ENCODE measurements at regions not wholly inside any gene's neighbourhood (a gene's known extent, or its start where the extent isn't known, plus 50 kb on each side); places are given as distances from the start of the nearest gene placed in this dataset.

DNA sequence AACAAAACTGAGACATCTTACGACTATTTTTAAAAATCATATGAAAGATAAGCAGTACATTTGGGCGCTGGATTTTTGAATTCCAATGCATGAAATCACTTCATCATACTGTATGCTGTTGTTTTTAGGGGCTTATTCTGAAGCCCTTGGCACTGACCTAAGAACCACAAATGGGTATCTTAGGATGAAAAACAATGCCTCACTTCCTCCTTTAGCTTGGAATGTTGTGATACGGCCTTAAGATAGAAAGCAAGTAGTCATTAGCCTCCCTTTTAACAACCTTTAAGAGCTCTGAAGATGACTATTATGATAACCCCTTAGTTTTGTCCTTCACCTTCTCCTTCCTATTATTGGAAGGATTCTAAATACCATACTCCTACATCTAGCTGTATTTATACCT lies 289.8 kb downstream of the ARPP21 start:
- DNase-seq (ENCODE audit: extremely low read depth, insufficient read length), result no peak
- no peaks in the 10 kb centered on the region for H3K27me3 ChIP-seq (replicated peaks; ENCODE audit: control insufficient read depth, insufficient read depth, low read length)
- no peaks in the 10 kb centered on the region for H3K36me3 ChIP-seq (ENCODE audit: control insufficient read depth, insufficient read depth, low read length)
- TF ChIP-seq, protein P1, sequence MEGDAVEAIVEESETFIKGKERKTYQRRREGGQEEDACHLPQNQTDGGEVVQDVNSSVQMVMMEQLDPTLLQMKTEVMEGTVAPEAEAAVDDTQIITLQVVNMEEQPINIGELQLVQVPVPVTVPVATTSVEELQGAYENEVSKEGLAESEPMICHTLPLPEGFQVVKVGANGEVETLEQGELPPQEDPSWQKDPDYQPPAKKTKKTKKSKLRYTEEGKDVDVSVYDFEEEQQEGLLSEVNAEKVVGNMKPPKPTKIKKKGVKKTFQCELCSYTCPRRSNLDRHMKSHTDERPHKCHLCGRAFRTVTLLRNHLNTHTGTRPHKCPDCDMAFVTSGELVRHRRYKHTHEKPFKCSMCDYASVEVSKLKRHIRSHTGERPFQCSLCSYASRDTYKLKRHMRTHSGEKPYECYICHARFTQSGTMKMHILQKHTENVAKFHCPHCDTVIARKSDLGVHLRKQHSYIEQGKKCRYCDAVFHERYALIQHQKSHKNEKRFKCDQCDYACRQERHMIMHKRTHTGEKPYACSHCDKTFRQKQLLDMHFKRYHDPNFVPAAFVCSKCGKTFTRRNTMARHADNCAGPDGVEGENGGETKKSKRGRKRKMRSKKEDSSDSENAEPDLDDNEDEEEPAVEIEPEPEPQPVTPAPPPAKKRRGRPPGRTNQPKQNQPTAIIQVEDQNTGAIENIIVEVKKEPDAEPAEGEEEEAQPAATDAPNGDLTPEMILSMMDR (IDR thresholded peaks at IDR 0.05; ENCODE audit: insufficient read depth, low read length, poor library complexity, severe bottlenecking), result no peak
- H3K4me3 ChIP-seq (replicated peaks; ENCODE audit: low read depth, low read length), result no peak overlapping the region

DNA sequence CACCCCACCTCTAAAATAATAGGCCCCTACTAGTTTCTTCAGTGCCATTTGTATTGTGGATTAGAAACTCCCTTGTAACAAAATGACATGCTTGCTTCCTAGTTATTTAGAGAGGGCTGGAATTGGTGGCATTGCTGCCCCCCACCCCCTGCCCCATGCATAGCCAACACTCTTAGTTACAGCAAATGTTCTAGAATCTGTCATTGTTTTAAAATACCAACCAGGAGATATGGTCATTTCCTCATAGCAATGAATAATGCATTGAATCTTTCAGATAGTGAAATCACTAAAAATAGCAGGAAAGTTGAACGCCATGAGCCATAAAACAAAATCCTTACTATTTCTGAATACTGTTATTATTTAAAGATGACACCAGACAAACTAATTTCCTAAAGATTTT lies 292.5 kb downstream of the ARPP21 start:
- Histone ChIP-seq H3K4me3 (replicated peaks; ENCODE audit: low read depth, low read length) (no peak overlapping the region), H3K36me3 (ENCODE audit: control insufficient read depth, insufficient read depth, low read length) (no peaks in the 10 kb centered on the region), H3K27me3 (replicated peaks; ENCODE audit: control insufficient read depth, insufficient read depth, low read length) (no peaks in the 10 kb centered on the region)
- TF ChIP-seq, protein P1 (IDR thresholded peaks at IDR 0.05; ENCODE audit: insufficient read depth, low read length, poor library complexity, severe bottlenecking), result no peak
- DNase-seq (ENCODE audit: extremely low read depth, insufficient read length), result no peak

DNA sequence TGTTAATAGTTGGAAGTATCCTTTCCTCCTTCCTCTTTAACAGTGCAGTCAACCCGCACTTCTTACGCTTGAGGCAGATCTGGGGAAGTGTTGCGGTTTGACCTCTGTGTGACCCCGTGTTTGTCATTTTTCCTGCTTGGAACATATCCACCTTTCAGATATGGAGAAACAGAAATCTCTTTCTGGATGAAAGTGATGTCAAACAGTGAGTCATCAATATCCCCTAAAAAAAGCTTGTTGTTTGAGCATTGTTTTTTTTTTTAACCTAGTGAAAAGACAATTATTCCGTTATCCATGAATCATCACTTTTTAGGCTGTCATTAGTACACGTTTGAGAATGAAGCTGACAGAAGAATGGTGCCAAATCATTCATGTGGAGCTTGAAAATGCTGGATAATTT lies 293.7 kb downstream of the ARPP21 start:
- TF ChIP-seq, protein P1 (IDR thresholded peaks at IDR 0.05; ENCODE audit: insufficient read depth, low read length, poor library complexity, severe bottlenecking), result no peak
- no peaks in the 10 kb centered on the region for H3K36me3 ChIP-seq (ENCODE audit: control insufficient read depth, insufficient read depth, low read length)
- DNase-seq (ENCODE audit: extremely low read depth, insufficient read length), result no peak

DNA sequence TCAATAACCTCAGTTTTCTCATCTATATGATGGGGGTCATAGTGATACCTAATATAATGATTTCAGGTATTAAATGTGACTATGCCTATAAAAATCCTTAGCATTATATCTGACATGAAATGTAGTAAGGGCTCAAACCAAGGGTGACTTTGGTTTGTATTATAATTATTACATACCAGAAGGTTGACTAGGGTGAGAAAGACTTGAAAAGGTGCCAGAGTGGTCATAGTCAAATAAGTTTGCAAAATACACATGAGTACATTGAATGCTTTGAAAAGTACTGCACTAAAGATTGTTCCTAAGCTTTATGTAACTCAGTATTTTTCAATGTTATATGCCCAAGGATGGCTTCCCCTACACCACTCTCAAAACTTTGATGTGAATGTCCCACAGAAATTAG lies 297.2 kb downstream of the ARPP21 start:
- no peaks in the 10 kb centered on the region for H3K27me3 ChIP-seq (replicated peaks; ENCODE audit: control insufficient read depth, insufficient read depth, low read length)
- DNase-seq (ENCODE audit: extremely low read depth, insufficient read length), result no peak
- no peak overlapping the region for H3K4me3 ChIP-seq (replicated peaks; ENCODE audit: low read depth, low read length)
- TF ChIP-seq, protein P1 (IDR thresholded peaks at IDR 0.05; ENCODE audit: insufficient read depth, low read length, poor library complexity, severe bottlenecking), result no peak
- H3K36me3 ChIP-seq (ENCODE audit: control insufficient read depth, insufficient read depth, low read length), result no peaks in the 10 kb centered on the region

More for the DNA sequence above, 293.7 kb downstream of the ARPP21 start:
- H3K27me3 ChIP-seq (replicated peaks; ENCODE audit: control insufficient read depth, insufficient read depth, low read length), result no peaks in the 10 kb centered on the region
- no peak overlapping the region for H3K4me3 ChIP-seq (replicated peaks; ENCODE audit: low read depth, low read length)

DNA sequence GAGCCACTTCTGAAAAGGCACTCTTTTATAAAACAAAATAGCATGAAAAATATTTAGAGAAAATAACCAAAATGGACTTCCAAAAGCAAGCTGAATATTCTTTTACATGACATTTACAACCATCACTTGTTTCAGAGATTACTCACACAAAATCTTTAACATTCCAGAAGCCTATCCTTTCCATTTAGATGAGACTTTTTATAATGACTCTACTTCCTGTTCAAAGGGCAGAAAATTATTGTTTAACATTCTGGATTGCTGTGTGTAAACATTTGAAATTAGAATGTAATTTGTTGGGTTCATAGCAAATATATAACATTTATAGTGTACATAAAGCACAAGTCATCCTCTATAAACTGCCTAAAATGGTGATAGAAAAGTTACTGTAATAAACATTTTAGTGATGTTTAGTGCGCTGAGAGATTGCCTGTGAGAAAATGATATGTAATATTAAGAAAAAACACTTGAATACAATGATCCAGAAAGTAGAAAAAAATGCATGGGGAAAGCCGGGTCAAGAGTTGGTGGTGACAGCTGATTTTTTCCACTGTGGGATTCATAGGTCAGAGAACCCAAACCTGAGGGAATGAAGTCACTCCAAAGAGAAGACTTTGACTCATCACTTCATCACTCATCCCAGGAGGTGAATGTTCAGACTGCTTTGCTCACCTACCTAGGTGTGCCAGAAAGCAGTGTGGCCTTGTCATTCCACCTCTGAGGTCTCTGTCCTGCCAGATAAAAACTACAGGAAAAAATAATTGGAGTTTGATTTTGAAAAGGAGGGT lies 305.8 kb downstream of the ARPP21 start:
- no peak overlapping the region for H3K4me3 ChIP-seq (replicated peaks; ENCODE audit: low read depth, low read length)
- DNase-seq (ENCODE audit: extremely low read depth, insufficient read length), result no peak
- TF ChIP-seq, protein P1 (IDR thresholded peaks at IDR 0.05; ENCODE audit: insufficient read depth, low read length, poor library complexity, severe bottlenecking), result no peak
- no peaks in the 10 kb centered on the region for H3K27me3 ChIP-seq (replicated peaks; ENCODE audit: control insufficient read depth, insufficient read depth, low read length)
- no peaks in the 10 kb centered on the region for H3K36me3 ChIP-seq (ENCODE audit: control insufficient read depth, insufficient read depth, low read length)

Data from GM06990 (cell line).